Activated naive CD8-positive, alpha-beta T cell (primary cell): ENCODE measurements at regions not wholly inside any gene's neighbourhood (a gene's known extent, or its start where the extent isn't known, plus 50 kb on each side); places are given as distances from the start of the nearest gene placed in this dataset.

Experiments used
- H3K27ac Mint-ChIP-seq: one replicate; pipeline ENCODE4 v1.8.0; 2021; ENCODE audit warnings: mixed read lengths
- H3K27me3 Mint-ChIP-seq: one replicate; pipeline ENCODE4 v1.8.0; 2021; ENCODE audit warnings: mixed read lengths
- H3K36me3 Mint-ChIP-seq: one replicate; pipeline ENCODE4 v1.8.0; 2021; ENCODE audit warnings: mixed read lengths
- H3K4me1 Mint-ChIP-seq: one replicate; pipeline ENCODE4 v1.8.0; 2021; ENCODE audit warnings: low read depth, mixed read lengths
- H3K4me3 Mint-ChIP-seq: one replicate; pipeline ENCODE4 v1.8.0; 2021; ENCODE audit warnings: mild to moderate bottlenecking, mixed read lengths
- H3K9me3 Mint-ChIP-seq: one replicate; pipeline ENCODE4 v1.8.0; 2021; ENCODE audit warnings: low read depth, mixed read lengths

GRCh38 chr10:78752221-78752620 is 316.5 kb upstream of the ZMIZ1 start:
- peaks cover 3% of the 10 kb centered on the region for H3K9me3 Mint-ChIP-seq
- no peaks in the 10 kb centered on the region for H3K27me3 Mint-ChIP-seq
- H3K27ac Mint-ChIP-seq, result no peak overlapping the region
- H3K4me3 Mint-ChIP-seq, result no peak overlapping the region
- no peaks in the 10 kb centered on the region for H3K4me1 Mint-ChIP-seq
- H3K36me3 Mint-ChIP-seq, result no peaks in the 10 kb centered on the region

- H3K9me3 Mint-ChIP-seq, result peaks cover 3% of the 10 kb centered on the region
Observed at GRCh38 chr10:78752708-78753107, 316.1 kb upstream of the ZMIZ1 start.

DNA sequence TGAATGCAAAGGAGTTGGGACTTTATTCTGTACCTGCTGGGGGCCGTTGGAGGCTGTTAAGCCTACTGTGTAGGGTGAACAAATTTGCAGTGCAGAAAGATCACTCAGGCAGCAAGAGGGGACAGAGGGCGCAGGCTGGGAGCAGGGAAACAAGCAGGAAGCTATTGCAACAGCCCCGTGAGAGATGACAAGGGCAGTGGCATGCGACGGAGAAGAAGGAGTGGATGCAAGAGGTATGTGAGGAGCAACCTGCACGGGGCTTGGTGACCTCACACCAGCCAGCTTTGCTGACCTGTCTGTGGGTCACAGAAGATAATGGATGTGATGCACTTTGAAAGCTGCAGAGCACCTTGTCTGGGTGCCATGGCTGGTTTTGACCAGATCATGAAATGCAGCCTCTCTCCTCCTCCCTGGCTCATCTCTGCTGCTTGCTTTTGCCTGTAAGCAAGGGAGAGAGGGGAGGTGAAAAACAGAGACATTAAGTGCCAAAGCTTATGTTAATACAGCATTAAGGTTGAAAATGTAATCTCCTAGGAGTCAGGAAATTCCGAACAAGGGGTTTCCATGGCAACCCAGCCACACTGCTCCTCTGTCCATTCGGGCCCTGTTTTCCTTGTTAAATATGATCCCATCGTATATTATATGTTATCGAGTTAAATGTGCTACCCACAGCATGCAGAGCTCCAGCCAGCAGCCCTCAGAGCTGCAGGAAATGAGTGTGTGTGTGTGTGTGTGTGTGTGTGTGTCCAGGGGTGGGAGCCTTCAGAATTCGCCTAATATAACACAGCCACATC is 314.3 kb upstream of the ZMIZ1 start:
- H3K4me3 Mint-ChIP-seq, result no peak overlapping the region
- H3K4me1 Mint-ChIP-seq, result no peaks in the 10 kb centered on the region
- peaks cover 3% of the 10 kb centered on the region for H3K9me3 Mint-ChIP-seq
- H3K27me3 Mint-ChIP-seq, result no peaks in the 10 kb centered on the region
- H3K36me3 Mint-ChIP-seq, result no peaks in the 10 kb centered on the region
- H3K27ac Mint-ChIP-seq, result no peak overlapping the region

More at GRCh38 chr10:78752708-78753107, 316.1 kb upstream of the ZMIZ1 start:
- Mint-ChIP-seq H3K27me3 (no peaks in the 10 kb centered on the region), H3K36me3 (no peaks in the 10 kb centered on the region), H3K27ac (no peak overlapping the region), H3K4me3 (no peak overlapping the region), H3K4me1 (no peaks in the 10 kb centered on the region)

DNA sequence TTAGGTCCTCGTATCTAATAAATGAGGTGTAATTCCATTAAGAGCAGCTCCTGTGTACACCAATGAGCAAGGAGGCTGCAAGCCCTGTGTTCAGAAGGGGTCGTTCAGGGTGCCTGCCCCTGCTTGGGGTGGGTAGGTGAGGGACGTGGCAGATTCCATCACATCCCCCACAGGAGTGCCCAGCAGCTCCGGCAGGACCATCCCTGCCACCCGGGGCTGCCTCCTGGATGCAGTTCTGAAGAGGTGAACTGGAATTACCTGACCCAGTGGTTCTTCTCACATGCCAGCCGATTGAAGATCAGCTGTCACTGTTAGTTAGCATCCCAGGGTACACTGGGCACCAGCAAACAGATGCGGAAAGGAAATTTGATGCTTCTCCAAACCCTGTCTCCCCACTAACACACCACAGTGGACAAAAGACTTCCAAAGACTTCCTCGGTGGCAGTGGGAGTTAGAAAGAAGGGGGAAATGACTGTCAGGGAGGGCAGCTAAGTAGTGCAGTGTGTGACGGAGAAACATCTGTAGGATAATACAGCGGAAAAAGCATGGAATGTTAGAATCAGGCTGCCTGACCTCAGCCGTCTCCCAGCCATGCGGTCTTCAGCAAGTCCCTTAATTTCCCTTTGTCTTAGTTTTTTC is 313.6 kb upstream of the ZMIZ1 start:
- Mint-ChIP-seq H3K4me3 (no peak overlapping the region), H3K9me3 (no peaks in the 10 kb centered on the region), H3K27ac (no peak overlapping the region), H3K36me3 (no peaks in the 10 kb centered on the region), H3K27me3 (no peaks in the 10 kb centered on the region), H3K4me1 (no peaks in the 10 kb centered on the region)

DNA sequence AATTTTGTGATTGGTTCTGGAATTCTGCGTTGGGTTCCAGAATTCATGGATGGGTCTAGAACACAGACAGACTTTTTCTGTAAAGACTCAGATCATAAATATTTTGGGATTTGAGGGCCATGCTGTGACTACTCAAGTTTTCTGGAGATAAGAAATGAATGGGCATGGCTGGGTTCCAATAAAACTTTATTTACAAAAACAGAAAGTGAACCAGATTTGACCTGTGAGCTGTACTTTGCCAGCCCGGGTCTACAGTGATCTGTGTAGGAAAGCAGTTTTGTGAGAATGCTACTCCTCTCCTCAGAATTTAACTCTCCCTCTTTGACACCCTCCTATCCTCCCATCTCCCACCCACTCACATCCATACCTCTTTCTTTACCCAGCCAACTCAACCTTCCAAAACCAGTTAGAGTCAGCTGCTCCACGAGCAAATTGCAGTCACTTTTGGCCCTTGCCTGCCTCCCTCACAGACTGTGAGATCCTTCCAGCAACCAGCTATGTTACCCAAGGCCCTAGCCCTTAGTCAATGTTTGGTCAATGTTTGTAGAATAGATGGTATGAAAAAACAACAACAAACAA is 312.8 kb upstream of the ZMIZ1 start:
- H3K27ac Mint-ChIP-seq, result no peak overlapping the region
- no peak overlapping the region for H3K4me3 Mint-ChIP-seq
- no peaks in the 10 kb centered on the region for H3K4me1 Mint-ChIP-seq
- H3K36me3 Mint-ChIP-seq, result no peaks in the 10 kb centered on the region
- H3K27me3 Mint-ChIP-seq, result no peaks in the 10 kb centered on the region
- no peaks in the 10 kb centered on the region for H3K9me3 Mint-ChIP-seq

DNA sequence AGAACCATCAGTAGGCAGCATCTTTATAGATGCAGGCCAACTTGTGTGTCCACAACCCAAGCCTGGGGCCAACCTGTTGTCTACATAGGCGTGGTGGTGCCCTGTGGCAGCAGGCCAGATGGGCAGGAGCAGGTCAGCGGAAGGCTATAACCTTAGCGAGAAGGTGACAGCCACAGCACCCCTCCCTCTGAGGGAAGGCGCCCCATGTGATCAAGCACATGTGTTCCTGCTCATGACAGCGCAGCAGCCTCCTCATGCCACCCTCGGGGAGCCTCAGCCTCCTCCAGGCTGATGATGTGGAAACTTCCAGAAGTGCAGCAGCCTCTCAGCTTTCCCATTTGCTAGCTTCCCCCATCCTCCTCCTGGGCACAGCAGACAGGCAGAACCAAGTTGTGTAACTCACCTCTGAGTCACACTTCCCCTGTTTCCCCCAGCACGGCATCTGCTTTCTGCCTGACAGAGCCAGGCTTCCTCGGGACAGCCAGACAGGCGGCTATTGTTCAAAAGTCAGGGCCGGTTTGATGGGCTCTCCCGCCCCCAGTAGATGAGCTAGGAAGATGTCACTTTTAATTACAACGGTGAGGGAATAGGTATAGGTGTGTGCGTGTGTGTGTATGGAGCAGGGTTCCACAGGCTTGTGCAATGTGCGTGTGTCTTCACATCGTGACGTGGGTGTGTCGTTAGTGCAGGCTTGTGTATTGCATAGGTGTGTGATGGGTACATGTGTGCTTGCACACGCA is 312.0 kb upstream of the ZMIZ1 start:
- no peaks in the 10 kb centered on the region for H3K4me1 Mint-ChIP-seq
- no peak overlapping the region for H3K27ac Mint-ChIP-seq
- H3K4me3 Mint-ChIP-seq, result no peak overlapping the region
- H3K36me3 Mint-ChIP-seq, result no peaks in the 10 kb centered on the region
- H3K9me3 Mint-ChIP-seq, result no peaks in the 10 kb centered on the region
- H3K27me3 Mint-ChIP-seq, result no peaks in the 10 kb centered on the region

- Mint-ChIP-seq H3K27ac (no peak overlapping the region), H3K9me3 (no peaks in the 10 kb centered on the region), H3K4me1 (no peaks in the 10 kb centered on the region), H3K4me3 (no peak overlapping the region), H3K36me3 (no peaks in the 10 kb centered on the region), H3K27me3 (no peaks in the 10 kb centered on the region)
Observed at GRCh38 chr10:78757344-78757925, 311.3 kb upstream of the ZMIZ1 start.

DNA sequence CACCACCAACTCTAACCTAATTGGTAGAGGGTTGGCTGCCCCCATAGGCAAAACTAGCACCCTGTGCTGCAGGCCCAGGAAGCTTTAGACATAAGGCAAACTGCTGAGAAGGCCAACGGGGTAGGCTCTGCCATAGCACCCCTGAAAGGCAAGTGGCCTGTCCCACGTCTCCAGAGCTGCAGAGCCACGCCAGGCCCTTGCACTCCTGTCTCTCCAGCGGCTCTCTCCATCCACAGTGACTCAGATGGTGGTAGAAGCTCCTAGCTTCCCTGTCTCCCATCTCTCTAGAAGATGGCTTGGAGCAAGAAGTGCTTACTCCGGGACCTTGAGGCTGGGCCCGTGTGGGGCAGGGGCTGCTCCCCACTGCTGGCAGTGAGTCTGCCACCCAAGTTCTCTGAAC is 310.6 kb upstream of the ZMIZ1 start:
- no peaks in the 10 kb centered on the region for H3K4me1 Mint-ChIP-seq
- H3K27ac Mint-ChIP-seq, result no peak overlapping the region
- no peaks in the 10 kb centered on the region for H3K36me3 Mint-ChIP-seq
- no peaks in the 10 kb centered on the region for H3K9me3 Mint-ChIP-seq
- H3K27me3 Mint-ChIP-seq, result no peaks in the 10 kb centered on the region
- no peak overlapping the region for H3K4me3 Mint-ChIP-seq

DNA sequence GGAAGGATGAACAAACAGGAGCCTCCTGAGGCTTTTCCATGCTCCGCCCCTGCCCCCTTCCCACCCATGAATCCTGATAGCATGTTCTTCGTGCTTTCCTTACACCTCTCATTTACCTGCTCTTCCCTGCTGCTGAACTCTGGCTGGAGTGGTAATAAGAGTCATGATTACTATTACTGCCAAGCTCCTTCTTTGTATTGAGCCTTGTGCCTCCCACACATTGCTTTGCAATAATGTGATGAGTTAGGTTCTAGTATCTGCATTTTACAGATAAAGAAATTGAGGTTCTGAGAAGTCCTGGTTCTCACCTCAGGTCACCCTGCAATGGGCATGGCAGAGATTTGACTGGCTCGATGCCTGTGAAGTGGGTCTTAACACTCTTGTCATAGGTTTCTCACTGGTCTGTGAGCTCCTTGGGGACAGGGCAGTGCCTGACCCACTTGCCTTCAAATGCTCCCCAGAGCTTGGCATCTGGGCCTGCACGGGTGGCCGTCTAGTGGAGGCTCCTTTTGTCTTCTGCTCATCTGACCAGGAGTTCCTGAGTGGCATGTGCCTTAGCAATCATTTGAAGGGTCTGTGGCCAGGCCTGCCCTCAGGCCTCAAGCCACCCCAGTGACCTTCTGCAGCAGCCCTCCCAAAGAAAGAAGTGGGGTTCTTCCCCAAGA is 309.2 kb upstream of the ZMIZ1 start:
- Mint-ChIP-seq H3K36me3 (no peaks in the 10 kb centered on the region), H3K27me3 (no peaks in the 10 kb centered on the region), H3K27ac (no peak overlapping the region), H3K4me1 (no peaks in the 10 kb centered on the region), H3K4me3 (no peak overlapping the region), H3K9me3 (no peaks in the 10 kb centered on the region)

DNA sequence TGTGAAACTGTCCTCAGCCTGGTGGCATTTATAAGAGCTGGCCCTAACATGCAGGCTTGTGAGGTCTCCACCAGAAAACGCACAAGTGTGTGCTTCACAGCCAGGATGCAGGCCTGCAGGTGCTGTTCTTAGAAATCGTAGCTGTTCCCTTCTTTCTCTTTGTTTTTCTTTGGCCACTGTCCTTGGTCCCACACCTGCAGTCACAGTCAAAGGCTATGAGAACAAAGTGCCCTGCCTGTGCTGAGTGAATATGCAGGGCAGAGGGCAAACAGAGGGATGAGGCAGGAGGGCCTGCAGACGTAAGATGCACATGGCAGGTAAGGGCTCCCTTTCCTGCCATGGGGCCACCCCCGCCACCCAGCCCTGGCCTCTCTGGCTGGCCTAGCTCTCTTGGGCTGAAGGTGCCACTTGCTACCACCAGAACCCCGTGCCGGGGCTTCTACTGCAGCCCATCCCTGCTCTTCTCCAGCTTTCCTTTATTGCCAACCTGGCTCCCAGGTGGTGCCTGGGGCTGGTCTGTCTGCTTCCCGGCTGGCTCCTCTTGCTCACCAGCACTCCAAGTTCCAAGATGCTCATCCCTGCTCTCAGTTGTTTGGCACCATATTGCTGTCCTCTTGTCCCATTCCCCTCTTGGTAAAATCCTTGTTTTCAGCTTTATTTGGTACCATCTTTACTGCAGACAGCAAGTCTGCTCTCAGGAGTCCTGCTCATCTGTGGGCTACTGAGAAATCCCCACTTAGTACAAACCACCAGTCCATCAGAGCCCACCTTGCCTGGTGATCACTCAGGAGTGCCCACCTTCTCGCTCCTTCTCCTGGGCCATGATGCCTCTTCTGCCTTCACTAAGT is 308.1 kb upstream of the ZMIZ1 start:
- H3K4me1 Mint-ChIP-seq, result no peaks in the 10 kb centered on the region
- no peaks in the 10 kb centered on the region for H3K36me3 Mint-ChIP-seq
- H3K27me3 Mint-ChIP-seq, result no peaks in the 10 kb centered on the region
- no peak overlapping the region for H3K4me3 Mint-ChIP-seq
- no peak overlapping the region for H3K27ac Mint-ChIP-seq
- no peaks in the 10 kb centered on the region for H3K9me3 Mint-ChIP-seq

- Mint-ChIP-seq H3K27ac (no peak overlapping the region), H3K4me3 (no peak overlapping the region), H3K9me3 (no peaks in the 10 kb centered on the region), H3K4me1 (no peaks in the 10 kb centered on the region), H3K36me3 (no peaks in the 10 kb centered on the region), H3K27me3 (no peaks in the 10 kb centered on the region)
Observed at GRCh38 chr10:78761311-78761781, 307.4 kb upstream of the ZMIZ1 start.

DNA sequence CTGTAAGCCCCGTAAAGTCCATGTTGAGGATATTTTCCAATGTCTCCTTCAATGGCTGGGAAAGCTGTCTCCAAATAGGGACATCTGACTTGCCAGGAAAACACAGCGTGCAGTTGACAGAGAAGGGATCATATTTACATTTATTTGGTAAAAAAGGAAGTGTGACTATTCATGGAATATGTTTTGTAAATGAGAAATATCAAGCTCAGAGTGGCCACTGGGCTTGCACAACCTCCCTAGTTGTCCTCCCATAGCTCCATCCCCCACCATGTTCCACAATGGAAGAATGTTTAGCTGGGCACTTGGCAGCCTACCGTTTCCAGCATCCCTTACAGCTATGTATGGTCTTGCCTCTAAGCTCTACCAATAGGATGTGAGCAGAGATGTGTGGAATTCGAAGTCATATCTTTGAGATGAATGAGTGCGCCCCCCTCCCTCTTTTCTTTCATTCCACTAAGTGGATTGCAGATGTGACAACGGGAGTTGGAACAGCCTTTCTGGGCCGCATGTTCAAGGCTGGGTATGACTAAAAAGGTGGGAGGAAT is 306.6 kb upstream of the ZMIZ1 start:
- Mint-ChIP-seq H3K9me3 (no peaks in the 10 kb centered on the region), H3K4me1 (no peaks in the 10 kb centered on the region), H3K36me3 (no peaks in the 10 kb centered on the region), H3K4me3 (no peak overlapping the region), H3K27me3 (no peaks in the 10 kb centered on the region), H3K27ac (no peak overlapping the region)

GRCh38 chr10:78763234-78763633 is 305.5 kb upstream of the ZMIZ1 start:
- Mint-ChIP-seq H3K36me3 (no peaks in the 10 kb centered on the region), H3K4me3 (no peak overlapping the region), H3K4me1 (no peaks in the 10 kb centered on the region), H3K27ac (no peak overlapping the region), H3K27me3 (no peaks in the 10 kb centered on the region), H3K9me3 (no peaks in the 10 kb centered on the region)
